ENCODE measurements at regions not wholly inside any gene's neighbourhood (a gene's known extent, or its start where the extent isn't known, plus 50 kb on each side); places are given as distances from the start of the nearest gene placed in this dataset.

- Histone ChIP-seq H4K20me1 (ENCODE audit: insufficient read depth, poor library complexity, severe bottlenecking) (no peaks in the 10 kb centered on the region), H3K4me1 (ENCODE audit: insufficient read depth) (peaks cover 9% of the 10 kb centered on the region), H3K27ac (peak overlapping the region; percentile 25), H3K79me2 (no peaks in the 10 kb centered on the region), H3K4me3 (no peak overlapping the region), H3K9me2 (replicated peaks; ENCODE audit: insufficient read depth) (no peaks in the 10 kb centered on the region), H2AFZ (no peak overlapping the region), H3K36me3 (replicated peaks; ENCODE audit: insufficient read depth, low read depth) (no peaks in the 10 kb centered on the region), H3K4me2 (no peak overlapping the region), H3K27me3 (no peaks in the 10 kb centered on the region), H3K9me3 (ENCODE audit: low read depth) (no peaks in the 10 kb centered on the region)
- DNase-seq (ENCODE audit: low spot score) = peak; percentile 35
- 69% methylated on average over 1 of the region's 1 CpG for WGBS (ENCODE audit: low lambda C conversion rate, missing lambda C conversion rate)
- no peak for TF ChIP-seq EZH2 (IDR thresholded peaks at IDR 0.05; ENCODE audit: borderline replicate concordance)
- TF ChIP-seq, protein P1, sequence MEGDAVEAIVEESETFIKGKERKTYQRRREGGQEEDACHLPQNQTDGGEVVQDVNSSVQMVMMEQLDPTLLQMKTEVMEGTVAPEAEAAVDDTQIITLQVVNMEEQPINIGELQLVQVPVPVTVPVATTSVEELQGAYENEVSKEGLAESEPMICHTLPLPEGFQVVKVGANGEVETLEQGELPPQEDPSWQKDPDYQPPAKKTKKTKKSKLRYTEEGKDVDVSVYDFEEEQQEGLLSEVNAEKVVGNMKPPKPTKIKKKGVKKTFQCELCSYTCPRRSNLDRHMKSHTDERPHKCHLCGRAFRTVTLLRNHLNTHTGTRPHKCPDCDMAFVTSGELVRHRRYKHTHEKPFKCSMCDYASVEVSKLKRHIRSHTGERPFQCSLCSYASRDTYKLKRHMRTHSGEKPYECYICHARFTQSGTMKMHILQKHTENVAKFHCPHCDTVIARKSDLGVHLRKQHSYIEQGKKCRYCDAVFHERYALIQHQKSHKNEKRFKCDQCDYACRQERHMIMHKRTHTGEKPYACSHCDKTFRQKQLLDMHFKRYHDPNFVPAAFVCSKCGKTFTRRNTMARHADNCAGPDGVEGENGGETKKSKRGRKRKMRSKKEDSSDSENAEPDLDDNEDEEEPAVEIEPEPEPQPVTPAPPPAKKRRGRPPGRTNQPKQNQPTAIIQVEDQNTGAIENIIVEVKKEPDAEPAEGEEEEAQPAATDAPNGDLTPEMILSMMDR (IDR thresholded peaks at IDR 0.05; ENCODE audit: poor library complexity) = no peak
- no peak for TF ChIP-seq EZH2phosphoT487 (IDR thresholded peaks at IDR 0.05; ENCODE audit: low read depth, severe bottlenecking, unreplicated experiment)
Measured at GRCh38 chr5:84885485-84886258, 501.0 kb upstream of the EDIL3 start.

- TF ChIP-seq EZH2phosphoT487 (IDR thresholded peaks at IDR 0.05; ENCODE audit: low read depth, severe bottlenecking, unreplicated experiment) (no peak), EZH2 (IDR thresholded peaks at IDR 0.05; ENCODE audit: borderline replicate concordance) (no peak)
- TF ChIP-seq, protein P1 (IDR thresholded peaks at IDR 0.05; ENCODE audit: poor library complexity) = no peak
- Histone ChIP-seq H3K9me3 (ENCODE audit: low read depth) (no peaks in the 10 kb centered on the region), H2AFZ (no peak overlapping the region), H3K4me2 (no peak overlapping the region), H3K27ac (no peak overlapping the region), H3K9me2 (replicated peaks; ENCODE audit: insufficient read depth) (no peaks in the 10 kb centered on the region), H3K4me3 (no peak overlapping the region), H3K36me3 (replicated peaks; ENCODE audit: insufficient read depth, low read depth) (no peaks in the 10 kb centered on the region), H3K79me2 (no peaks in the 10 kb centered on the region), H3K4me1 (ENCODE audit: insufficient read depth) (peaks cover 9% of the 10 kb centered on the region), H4K20me1 (ENCODE audit: insufficient read depth, poor library complexity, severe bottlenecking) (no peaks in the 10 kb centered on the region), H3K27me3 (no peaks in the 10 kb centered on the region)
- WGBS (ENCODE audit: low lambda C conversion rate, missing lambda C conversion rate) = 88% methylated on average over 4 of the region's 4 CpGs
- no peak for DNase-seq (ENCODE audit: low spot score)
Measured at GRCh38 chr5:84881737-84882136, 497.1 kb upstream of the EDIL3 start.

GRCh38 chr5:84874196-84874595 lies 489.5 kb upstream of the EDIL3 start:
- Histone ChIP-seq H3K4me1 (ENCODE audit: insufficient read depth) (no peaks in the 10 kb centered on the region), H3K9me3 (ENCODE audit: low read depth) (no peaks in the 10 kb centered on the region), H3K27me3 (no peaks in the 10 kb centered on the region), H2AFZ (no peak overlapping the region), H3K4me2 (no peak overlapping the region), H3K27ac (no peak overlapping the region), H4K20me1 (ENCODE audit: insufficient read depth, poor library complexity, severe bottlenecking) (no peaks in the 10 kb centered on the region), H3K36me3 (replicated peaks; ENCODE audit: insufficient read depth, low read depth) (no peaks in the 10 kb centered on the region), H3K79me2 (no peaks in the 10 kb centered on the region), H3K9me2 (replicated peaks; ENCODE audit: insufficient read depth) (no peaks in the 10 kb centered on the region), H3K4me3 (no peak overlapping the region)
- no peak for TF ChIP-seq EZH2phosphoT487 (IDR thresholded peaks at IDR 0.05; ENCODE audit: low read depth, severe bottlenecking, unreplicated experiment)
- TF ChIP-seq EZH2 (IDR thresholded peaks at IDR 0.05; ENCODE audit: borderline replicate concordance) = no peak
- TF ChIP-seq, protein P1 (IDR thresholded peaks at IDR 0.05; ENCODE audit: poor library complexity) = no peak
- no peak for DNase-seq (ENCODE audit: low spot score)

All from hepatocyte (in vitro differentiated cells).